ENCODE measurements at regions not wholly inside any gene's neighbourhood (a gene's known extent, or its start where the extent isn't known, plus 50 kb on each side); places are given as distances from the start of the nearest gene placed in this dataset.

GRCh38 chr16:51755039-51755501 lies 604.0 kb upstream of the SALL1 start:
- no peak for TF ChIP-seq POLR2A (IDR thresholded peaks at IDR 0.05)
- TF ChIP-seq CTCF (IDR thresholded peaks at IDR 0.05), result no peak
- TF ChIP-seq POLR2AphosphoS5 (IDR thresholded peaks at IDR 0.05), result no peak

Measured in breast epithelium (tissue), 3 donors.